Endothelial cell of umbilical vein (primary cell): ENCODE measurements at regions not wholly inside any gene's neighbourhood (a gene's known extent, or its start where the extent isn't known, plus 50 kb on each side); places are given as distances from the start of the nearest gene placed in this dataset.

ENCODE experiments used
- BruUV-seq: library from RNA; stranded (reverse); fragments of 400-500 nt; replicated peaks from 2 replicates; lab custom pipeline; 2021; lab: Mats Ljungman, UMichigan
- CTCF ChIA-PET: fragments of 300-600, 350-600 bp; sonication (Branson Sonifier 250); formaldehyde crosslinking; loops from one replicate; lab custom pipeline; 2021; ENCODE audit warnings: antibody characterized with exemption, inconsistent platforms; lab: Charles Lee
- POLR2A ChIA-PET: fragments of 300-600, 350-600 bp; sonication (Branson Sonifier 250); formaldehyde crosslinking; loops from one replicate; lab custom pipeline; 2021; ENCODE audit warnings: antibody characterized with exemption, inconsistent platforms; lab: Charles Lee
- DNase-seq: peaks from one replicate; pipeline ENCODE4 v3.0.0-alpha.2; 2011; ENCODE audit warnings: low read depth, low spot score
- FAIRE-seq: peaks from 2 replicates; lab custom pipeline; 2011; peaks lifted over from hg19 to GRCh38; lab: Jason Lieb, UNC
- H2AFZ ChIP-seq: 2 replicates; pipeline ENCODE4 v1.6.0; 2012; ENCODE audit warnings: low read depth, low read length, control low read depth, inconsistent platforms
- H3K27ac ChIP-seq: 2 replicates; pipeline ENCODE4 v1.5.1; 2011; ENCODE audit warnings: low read depth, mild to moderate bottlenecking, control low read depth, low read length, moderate library complexity; ENCODE audit not compliant: insufficient read depth
- H3K27me3 ChIP-seq, 2 experiments: 2 replicates each; pipeline versions ENCODE4 v1.6.0 to v1.6.1; 2011; ENCODE audit warnings: low read length in 2 of 2, mixed read lengths in 1 of 2; ENCODE audit not compliant: control insufficient read depth in 2 of 2, insufficient read depth in 2 of 2
- H3K36me3 ChIP-seq, 2 experiments: 2 replicates in 1 of 2; 3 replicates in 1 of 2; pipeline ENCODE4 v1.5.1; 2011; ENCODE audit warnings: low read length in 2 of 2, mild to moderate bottlenecking in 1 of 2, moderate library complexity in 1 of 2; ENCODE audit not compliant: control insufficient read depth in 2 of 2, insufficient read depth in 2 of 2; ENCODE audit errors: extremely low read depth in 1 of 2
- H3K4me1 ChIP-seq: 3 replicates; pipeline ENCODE4 v1.5.1; 2011; ENCODE audit warnings: mild to moderate bottlenecking, low read length; ENCODE audit not compliant: control insufficient read depth, insufficient read depth; ENCODE audit errors: extremely low read depth
- H3K4me2 ChIP-seq: 2 replicates; pipeline ENCODE4 v1.6.1; 2011; ENCODE audit warnings: low read length, control low read depth, mixed read lengths; ENCODE audit not compliant: insufficient read depth
- H3K4me3 ChIP-seq, 3 experiments: fragments of 200-600 bp in 1 of 3; sonication (generic), shearing (Covaris generic) in 1 of 3; replicated peaks in 1 of 3; 2 replicates each; pipeline ENCODE4 v1.5.1; 2011 to 2016; ENCODE audit warnings: control low read depth in 3 of 3, low read length in 3 of 3, mild to moderate bottlenecking in 2 of 3, inconsistent platforms in 1 of 3, low read depth in 1 of 3, moderate library complexity in 1 of 3; ENCODE audit not compliant: insufficient read depth in 1 of 3
- H3K79me2 ChIP-seq: 2 replicates; pipeline ENCODE4 v1.6.0; 2012; ENCODE audit warnings: low read length, inconsistent platforms; ENCODE audit not compliant: control insufficient read depth, insufficient read depth
- H3K9ac ChIP-seq: replicated peaks from 2 replicates; pipeline ENCODE3; 2011; ENCODE audit warnings: low read length, control low read depth; ENCODE audit not compliant: insufficient read depth; ENCODE audit errors: extremely low read depth
- H3K9me1 ChIP-seq: replicated peaks from 3 replicates; pipeline ENCODE4 v1.6.0; 2011; ENCODE audit warnings: mild to moderate bottlenecking, low read length; ENCODE audit not compliant: control insufficient read depth, insufficient read depth; ENCODE audit errors: extremely low read depth
- H3K9me3 ChIP-seq: replicated peaks from 2 replicates; pipeline ENCODE4 v1.5.1; 2012; ENCODE audit warnings: low read length, inconsistent platforms; ENCODE audit not compliant: control insufficient read depth, insufficient read depth
- H4K20me1 ChIP-seq: replicated peaks from 2 replicates; pipeline ENCODE3; 2011; ENCODE audit warnings: mild to moderate bottlenecking, low read length; ENCODE audit not compliant: control insufficient read depth, insufficient read depth; ENCODE audit errors: extremely low read depth
- CTCF ChIP-seq, 2 donors: IDR thresholded peaks; 1 replicate in 1 of 2; 2 replicates in 1 of 2; pipeline ENCODE4 v1.5.1; 2011; ENCODE audit warnings: low read length in 2 of 2, mild to moderate bottlenecking in 2 of 2, moderate library complexity in 2 of 2, control low read depth in 1 of 2, inconsistent platforms in 1 of 2, low read depth in 1 of 2; ENCODE audit not compliant: insufficient read depth in 1 of 2; ENCODE audit errors: extremely low read depth in 1 of 2
- EZH2 ChIP-seq: IDR thresholded peaks from 2 replicates; pipeline ENCODE4 v1.6.1; 2012; ENCODE audit warnings: borderline replicate concordance, low read depth, mild to moderate bottlenecking, moderate library complexity, low read length, inconsistent platforms; ENCODE audit not compliant: severe bottlenecking
- FOS ChIP-seq: IDR thresholded peaks from 2 replicates; pipeline ENCODE4 v1.6.1; 2011; ENCODE audit warnings: mild to moderate bottlenecking, low read length, moderate library complexity, borderline replicate concordance; ENCODE audit not compliant: insufficient read depth
- GATA2 ChIP-seq: IDR thresholded peaks from 2 replicates; pipeline ENCODE4 v1.7.0; 2011; ENCODE audit warnings: low read depth, mild to moderate bottlenecking, moderate library complexity, mixed read lengths, low read length; ENCODE audit not compliant: insufficient read length, insufficient read depth
- JUN ChIP-seq: IDR thresholded peaks from 2 replicates; pipeline ENCODE4 v1.6.1; 2011; ENCODE audit warnings: borderline replicate concordance, low read depth; ENCODE audit not compliant: insufficient read length, insufficient read depth
- MAX ChIP-seq: IDR thresholded peaks from 2 replicates; pipeline ENCODE4 v1.6.1; 2011; ENCODE audit not compliant: insufficient read depth, insufficient read length
- MYC ChIP-seq: IDR thresholded peaks from one replicate; pipeline ENCODE4 v1.6.1; 2011; ENCODE audit warnings: mild to moderate bottlenecking, low read depth, low read length
- POLR2A ChIP-seq: IDR thresholded peaks from 2 replicates; pipeline ENCODE4 v1.6.1; 2012; ENCODE audit warnings: low read depth, mild to moderate bottlenecking, control low read depth, low read length
- POLR2AphosphoS5 ChIP-seq: IDR thresholded peaks from 2 replicates; pipeline ENCODE4 v1.6.1; 2012; ENCODE audit warnings: low read depth, mild to moderate bottlenecking, control low read depth, low read length, moderate library complexity; ENCODE audit not compliant: insufficient read depth
- dilution Hi-C: fragments of 300-500 bp; cut with MboI; formaldehyde crosslinking; loops from one replicate; pipeline ENCODE4 v1.15.0; 2019; ENCODE audit warnings: low sequenced_read_pairs; ENCODE audit not compliant: extremely low pct_ligation_motif_present
- intact Hi-C: fragments of 100-400 bp; cut with micrococcal nuclease; formaldehyde crosslinking; loops from one replicate; pipeline ENCODE4 v1.10.0; 2022

GRCh38 chr2:240232961-240233884 is 92.8 kb upstream of the OTOS start:
- no TSS peak for BruUV-seq
- TF ChIP-seq POLR2AphosphoS5 (no peak), GATA2 (no peak), POLR2A (no peak), MAX (no peak), CTCF (IDR thresholded peaks at IDR 0.05; ENCODE audit: extremely low read depth in 1 of 2, insufficient read depth in 1 of 2, low read depth in 1 of 2, low read length in 2 of 2) (peak; percentile 81 to 93), MYC (no peak), FOS (no peak), JUN (no peak), EZH2 (no peak)
- CTCF ChIA-PET, result interaction anchor here (0.6 to 3.2 kb wide), 21 partner anchors 12 to 607 kb away, joined by 3 to 22 read pairs (median 5); partner anchors contain the start of gene GPC1

More at GRCh38 chr2:240232961-240233884, 92.8 kb upstream of the OTOS start:
- H3K9me1 ChIP-seq, result no peaks in the 10 kb centered on the region
- no peak overlapping the region for H3K27ac ChIP-seq
- dilution Hi-C loops, result no loop called here
- H3K4me1 ChIP-seq, result peaks cover 6% of the 10 kb centered on the region
- H4K20me1 ChIP-seq, result no peaks in the 10 kb centered on the region
- H3K9ac ChIP-seq, result no peak overlapping the region
- no peaks in the 10 kb centered on the region for H3K27me3 ChIP-seq
- no peaks in the 10 kb centered on the region for H3K36me3 ChIP-seq
- H3K4me2 ChIP-seq, result peak overlapping the region; percentile 35
- FAIRE-seq, result peak; percentile 75
- no peak overlapping the region for H3K4me3 ChIP-seq
- POLR2A ChIA-PET, result no interaction called here
- no peaks in the 10 kb centered on the region for H3K9me3 ChIP-seq
- peak; percentile 44 for DNase-seq
- peak overlapping the region; percentile 63 for H2AFZ ChIP-seq
- intact Hi-C loops, result loop anchor here (1.0 kb wide), 3 partner anchors 205 to 607 kb away; no protein-coding TSS in a partner anchor
- no peaks in the 10 kb centered on the region for H3K79me2 ChIP-seq
